Neural cell (in vitro differentiated cells): ENCODE measurements at regions not wholly inside any gene's neighbourhood (a gene's known extent, or its start where the extent isn't known, plus 50 kb on each side); places are given as distances from the start of the nearest gene placed in this dataset.

ENCODE experiments used
- CTCF ChIP-seq: fragments of 450-650 bp; IDR thresholded peaks from 2 replicates; pipeline ENCODE4 v1.5.1; 2014; ENCODE audit warnings: antibody characterized with exemption, mild to moderate bottlenecking, moderate library complexity; ENCODE audit not compliant: poor library complexity, severe bottlenecking
- EP300 ChIP-seq: fragments of 450-650 bp; conservative IDR thresholded peaks from 2 replicates; pipeline ENCODE4 v1.6.1; 2014; ENCODE audit warnings: antibody characterized with exemption, mild to moderate bottlenecking, moderate library complexity; ENCODE audit not compliant: poor library complexity, severe bottlenecking
- TAF1 ChIP-seq: IDR thresholded peaks from 2 replicates; pipeline ENCODE4 v1.6.1; 2012; ENCODE audit warnings: low read depth

GRCh38 chr1:214767221-214767620 lies 164.2 kb downstream of the CENPF start:
- TF ChIP-seq CTCF (no peak), TAF1 (no peak), EP300 (no peak)
